K562 (cell line): ENCODE measurements at regions not wholly inside any gene's neighbourhood (a gene's known extent, or its start where the extent isn't known, plus 50 kb on each side); places are given as distances from the start of the nearest gene placed in this dataset.

ENCODE experiments used
- FOXK2 ChIP-seq, 2 experiments: fragments of 450-650 bp; IDR thresholded peaks in 1 of 2; conservative IDR thresholded peaks in 1 of 2; 2 replicates each; pipeline ENCODE4 v1.6.1; 2016; ENCODE audit warnings: low read depth in 2 of 2, mild to moderate bottlenecking in 1 of 2
- PML ChIP-seq: IDR thresholded peaks from 2 replicates; pipeline ENCODE4 v1.6.1; 2012; ENCODE audit warnings: low read length, inconsistent platforms
- SIX5 ChIP-seq, 2 experiments: IDR thresholded peaks; 2 replicates each; pipeline ENCODE4 v1.6.1; 2011; ENCODE audit warnings: low read length in 2 of 2, borderline replicate concordance in 1 of 2, low read depth in 1 of 2, mild to moderate bottlenecking in 1 of 2, moderate library complexity in 1 of 2; ENCODE audit not compliant: insufficient read depth in 1 of 2
- SPI1 ChIP-seq: IDR thresholded peaks from 2 replicates; pipeline ENCODE4 v1.6.1; 2011; ENCODE audit warnings: low read depth, low read length, control low read depth, borderline replicate concordance
- ZKSCAN8 ChIP-seq: fragments of 200-800 bp; sonication (Bioruptor generic); IDR thresholded peaks from 2 replicates; pipeline ENCODE4 v1.6.1; 2016; ENCODE audit warnings: missing genetic modification characterization, missing compliant biosample characterization
- ZNF589 ChIP-seq: fragments of 200-800 bp; sonication (Bioruptor generic); IDR thresholded peaks from 2 replicates; pipeline ENCODE4 v1.6.1; 2016; ENCODE audit warnings: low read depth, missing genetic modification characterization, missing compliant biosample characterization
- TF ChIP-seq, protein P1 (sequence below), 2 experiments: IDR thresholded peaks; 2 replicates each; pipeline ENCODE4 v1.6.1; 2011; ENCODE audit warnings: borderline replicate concordance in 1 of 2, control low read depth in 1 of 2, low read depth in 1 of 2, low read length in 1 of 2, mild to moderate bottlenecking in 1 of 2, mixed read lengths in 1 of 2, moderate library complexity in 1 of 2; ENCODE audit not compliant: insufficient read depth in 1 of 2, insufficient read length in 1 of 2, poor library complexity in 1 of 2, severe bottlenecking in 1 of 2; ENCODE audit errors: extremely low read depth in 1 of 2
- TF ChIP-seq, protein P2 (sequence below): fragments of 450-650 bp; IDR thresholded peaks from 2 replicates; pipeline ENCODE4 v1.6.1; 2016; ENCODE audit warnings: borderline replicate concordance
- TF ChIP-seq, protein P3 (sequence below): fragments of 450-650 bp; IDR thresholded peaks from 2 replicates; pipeline ENCODE4 v1.6.1; 2016; ENCODE audit warnings: low read depth

DNA sequence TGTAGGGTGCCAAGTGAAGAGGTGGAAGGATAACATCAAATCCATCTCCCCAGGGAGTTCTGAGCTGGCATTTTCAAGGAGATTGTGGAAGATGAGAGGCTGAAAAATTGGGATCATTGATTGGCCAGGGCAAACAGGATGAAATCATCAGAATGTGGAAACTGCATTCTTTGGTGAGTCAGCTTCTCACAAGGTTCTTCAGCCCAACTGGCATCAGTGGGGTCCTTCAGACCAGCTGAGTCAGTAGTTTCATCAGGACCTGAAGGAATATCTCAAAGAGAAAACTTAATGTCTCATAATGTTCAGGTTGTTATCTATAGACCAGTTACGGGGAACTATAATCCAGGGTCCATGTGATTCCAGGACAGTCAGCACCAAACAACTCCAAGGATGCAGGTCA is 195.8 kb downstream of the HAO1 start (continued):
- TF ChIP-seq ZKSCAN8 (CRISPR knock-in tag) (no peak), ZNF589 (CRISPR knock-in tag) (no peak), PML (no peak), FOXK2 (conservative IDR thresholded peaks at IDR 0.05 in 1 of 2, IDR thresholded peaks at IDR 0.05 in 1 of 2; ENCODE audit: low read depth in 2 of 2) (no peak), SIX5 (IDR thresholded peaks at IDR 0.05; ENCODE audit: borderline replicate concordance in 1 of 2, insufficient read depth in 1 of 2, low read depth in 1 of 2, low read length in 2 of 2) (no peak), SPI1 (no peak)
- TF ChIP-seq, protein P1, sequence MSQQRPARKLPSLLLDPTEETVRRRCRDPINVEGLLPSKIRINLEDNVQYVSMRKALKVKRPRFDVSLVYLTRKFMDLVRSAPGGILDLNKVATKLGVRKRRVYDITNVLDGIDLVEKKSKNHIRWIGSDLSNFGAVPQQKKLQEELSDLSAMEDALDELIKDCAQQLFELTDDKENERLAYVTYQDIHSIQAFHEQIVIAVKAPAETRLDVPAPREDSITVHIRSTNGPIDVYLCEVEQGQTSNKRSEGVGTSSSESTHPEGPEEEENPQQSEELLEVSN (IDR thresholded peaks at IDR 0.05; ENCODE audit: borderline replicate concordance in 1 of 2, extremely low read depth in 1 of 2, insufficient read depth in 1 of 2, insufficient read length in 1 of 2, low read depth in 1 of 2, low read length in 1 of 2, poor library complexity in 1 of 2, severe bottlenecking in 1 of 2): no peak
- TF ChIP-seq, protein P2, sequence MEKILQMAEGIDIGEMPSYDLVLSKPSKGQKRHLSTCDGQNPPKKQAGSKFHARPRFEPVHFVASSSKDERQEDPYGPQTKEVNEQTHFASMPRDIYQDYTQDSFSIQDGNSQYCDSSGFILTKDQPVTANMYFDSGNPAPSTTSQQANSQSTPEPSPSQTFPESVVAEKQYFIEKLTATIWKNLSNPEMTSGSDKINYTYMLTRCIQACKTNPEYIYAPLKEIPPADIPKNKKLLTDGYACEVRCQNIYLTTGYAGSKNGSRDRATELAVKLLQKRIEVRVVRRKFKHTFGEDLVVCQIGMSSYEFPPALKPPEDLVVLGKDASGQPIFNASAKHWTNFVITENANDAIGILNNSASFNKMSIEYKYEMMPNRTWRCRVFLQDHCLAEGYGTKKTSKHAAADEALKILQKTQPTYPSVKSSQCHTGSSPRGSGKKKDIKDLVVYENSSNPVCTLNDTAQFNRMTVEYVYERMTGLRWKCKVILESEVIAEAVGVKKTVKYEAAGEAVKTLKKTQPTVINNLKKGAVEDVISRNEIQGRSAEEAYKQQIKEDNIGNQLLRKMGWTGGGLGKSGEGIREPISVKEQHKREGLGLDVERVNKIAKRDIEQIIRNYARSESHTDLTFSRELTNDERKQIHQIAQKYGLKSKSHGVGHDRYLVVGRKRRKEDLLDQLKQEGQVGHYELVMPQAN: no peak
- TF ChIP-seq, protein P3, sequence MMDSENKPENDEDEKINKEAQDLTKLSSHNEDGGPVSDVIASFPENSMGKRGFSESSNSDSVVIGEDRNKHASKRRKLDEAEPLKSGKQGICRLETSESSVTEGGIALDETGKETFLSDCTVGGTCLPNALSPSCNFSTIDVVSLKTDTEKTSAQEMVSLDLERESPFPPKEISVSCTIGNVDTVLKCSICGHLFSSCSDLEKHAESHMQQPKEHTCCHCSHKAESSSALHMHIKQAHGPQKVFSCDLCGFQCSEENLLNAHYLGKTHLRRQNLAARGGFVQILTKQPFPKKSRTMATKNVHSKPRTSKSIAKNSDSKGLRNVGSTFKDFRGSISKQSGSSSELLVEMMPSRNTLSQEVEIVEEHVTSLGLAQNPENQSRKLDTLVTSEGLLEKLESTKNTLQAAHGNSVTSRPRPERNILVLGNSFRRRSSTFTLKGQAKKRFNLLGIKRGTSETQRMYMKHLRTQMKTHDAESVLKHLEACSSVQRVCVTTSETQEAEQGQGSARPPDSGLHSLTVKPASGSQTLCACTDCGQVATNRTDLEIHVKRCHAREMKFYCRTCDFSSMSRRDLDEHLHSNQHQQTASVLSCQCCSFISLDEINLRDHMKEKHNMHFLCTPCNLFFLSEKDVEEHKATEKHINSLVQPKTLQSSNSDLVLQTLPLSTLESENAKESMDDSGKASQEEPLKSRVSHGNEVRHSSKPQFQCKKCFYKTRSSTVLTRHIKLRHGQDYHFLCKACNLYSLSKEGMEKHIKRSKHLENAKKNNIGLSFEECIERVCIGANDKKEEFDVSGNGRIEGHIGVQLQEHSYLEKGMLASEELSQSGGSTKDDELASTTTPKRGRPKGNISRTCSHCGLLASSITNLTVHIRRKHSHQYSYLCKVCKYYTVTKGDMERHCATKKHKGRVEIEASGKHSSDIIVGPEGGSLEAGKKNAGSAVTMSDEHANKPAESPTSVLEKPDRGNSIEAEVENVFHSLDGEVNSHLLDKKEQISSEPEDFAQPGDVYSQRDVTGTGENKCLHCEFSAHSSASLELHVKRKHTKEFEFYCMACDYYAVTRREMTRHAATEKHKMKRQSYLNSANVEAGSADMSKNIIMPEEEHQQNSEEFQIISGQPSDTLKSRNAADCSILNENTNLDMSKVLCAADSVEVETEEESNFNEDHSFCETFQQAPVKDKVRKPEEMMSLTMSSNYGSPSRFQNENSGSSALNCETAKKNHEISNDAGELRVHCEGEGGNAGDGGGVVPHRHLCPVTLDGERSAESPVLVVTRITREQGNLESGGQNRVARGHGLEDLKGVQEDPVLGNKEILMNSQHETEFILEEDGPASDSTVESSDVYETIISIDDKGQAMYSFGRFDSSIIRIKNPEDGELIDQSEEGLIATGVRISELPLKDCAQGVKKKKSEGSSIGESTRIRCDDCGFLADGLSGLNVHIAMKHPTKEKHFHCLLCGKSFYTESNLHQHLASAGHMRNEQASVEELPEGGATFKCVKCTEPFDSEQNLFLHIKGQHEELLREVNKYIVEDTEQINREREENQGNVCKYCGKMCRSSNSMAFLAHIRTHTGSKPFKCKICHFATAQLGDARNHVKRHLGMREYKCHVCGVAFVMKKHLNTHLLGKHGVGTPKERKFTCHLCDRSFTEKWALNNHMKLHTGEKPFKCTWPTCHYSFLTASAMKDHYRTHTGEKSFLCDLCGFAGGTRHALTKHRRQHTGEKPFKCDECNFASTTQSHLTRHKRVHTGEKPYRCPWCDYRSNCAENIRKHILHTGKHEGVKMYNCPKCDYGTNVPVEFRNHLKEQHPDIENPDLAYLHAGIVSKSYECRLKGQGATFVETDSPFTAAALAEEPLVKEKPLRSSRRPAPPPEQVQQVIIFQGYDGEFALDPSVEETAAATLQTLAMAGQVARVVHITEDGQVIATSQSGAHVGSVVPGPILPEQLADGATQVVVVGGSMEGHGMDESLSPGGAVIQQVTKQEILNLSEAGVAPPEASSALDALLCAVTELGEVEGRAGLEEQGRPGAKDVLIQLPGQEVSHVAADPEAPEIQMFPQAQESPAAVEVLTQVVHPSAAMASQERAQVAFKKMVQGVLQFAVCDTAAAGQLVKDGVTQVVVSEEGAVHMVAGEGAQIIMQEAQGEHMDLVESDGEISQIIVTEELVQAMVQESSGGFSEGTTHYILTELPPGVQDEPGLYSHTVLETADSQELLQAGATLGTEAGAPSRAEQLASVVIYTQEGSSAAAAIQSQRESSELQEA: no peak
